GM23338 (cell line): ENCODE measurements at regions not wholly inside any gene's neighbourhood (a gene's known extent, or its start where the extent isn't known, plus 50 kb on each side); places are given as distances from the start of the nearest gene placed in this dataset.
A peak's percentile ranks its signal among the peaks of the same experiment; 100 is the strongest.

Experiments
- ATAC-seq: fragments of 200-7000 bp; cut with Tn5 transposase; 3 replicates; pipeline ENCODE4 v1.9.1; 2020
- DNase-seq: peaks from one replicate; pipeline ENCODE4 v3.0.0-alpha.2; 2015; ENCODE audit warnings: low spot score
- H2AFZ ChIP-seq: fragments of 200-600 bp; sonication (generic); 2 replicates; pipeline ENCODE4 v1.8.0; 2016; ENCODE audit warnings: antibody characterized with exemption, mild to moderate bottlenecking, moderate library complexity
- H3F3A ChIP-seq: fragments of 200-600 bp; sonication (generic); replicated peaks from 2 replicates; pipeline ENCODE4 v1.8.0; 2017; ENCODE audit warnings: antibody characterized with exemption, mixed run types, low read depth
- H3K27ac ChIP-seq: fragments of 200-600 bp; sonication (generic); 2 replicates; pipeline ENCODE4 v1.6.1; 2016; ENCODE audit warnings: low read depth
- H3K27me3 ChIP-seq: fragments of 200-600 bp; sonication (generic); 2 replicates; pipeline ENCODE4 v1.8.0; 2016; ENCODE audit warnings: mild to moderate bottlenecking, mixed run types, moderate library complexity; ENCODE audit not compliant: insufficient read depth
- H3K36me3 ChIP-seq: fragments of 200-600 bp; sonication (generic); 2 replicates; pipeline ENCODE4 v1.8.0; 2016; ENCODE audit warnings: mild to moderate bottlenecking; ENCODE audit not compliant: insufficient read depth
- H3K4me1 ChIP-seq: fragments of 200-600 bp; sonication (generic); 2 replicates; pipeline ENCODE4 v1.8.0; 2016; ENCODE audit warnings: mild to moderate bottlenecking, moderate library complexity; ENCODE audit not compliant: insufficient read depth
- H3K4me2 ChIP-seq: fragments of 200-600 bp; sonication (generic); 2 replicates; pipeline ENCODE4 v1.7.1; 2017; ENCODE audit warnings: mixed run types
- H3K4me3 ChIP-seq: fragments of 200-600 bp; sonication (generic); 2 replicates; pipeline ENCODE4 v1.6.1; 2016; ENCODE audit warnings: mixed run types
- H3K79me2 ChIP-seq: fragments of 200-600 bp; sonication (generic); replicated peaks from 2 replicates; pipeline ENCODE4 v1.8.0; 2017; ENCODE audit warnings: mild to moderate bottlenecking; ENCODE audit not compliant: insufficient read depth
- H3K9me2 ChIP-seq: fragments of 200-600 bp; sonication (generic); 2 replicates; pipeline ENCODE4 v1.8.0; 2017; ENCODE audit not compliant: insufficient read depth
- H4K20me1 ChIP-seq: fragments of 200-600 bp; sonication (generic); replicated peaks from 2 replicates; pipeline ENCODE4 v1.8.0; 2017; ENCODE audit warnings: mild to moderate bottlenecking; ENCODE audit not compliant: insufficient read depth
- H3K27ac Mint-ChIP-seq: 2 replicates; pipeline ENCODE4 v1.8.0; 2020; ENCODE audit warnings: inconsistent platforms, mild to moderate bottlenecking, moderate library complexity, mixed read lengths
- H3K27me3 Mint-ChIP-seq: 3 replicates; pipeline ENCODE4 v1.8.0; 2022; ENCODE audit warnings: low read depth, mild to moderate bottlenecking, moderate library complexity, mixed read lengths, inconsistent platforms; ENCODE audit not compliant: insufficient read depth, poor library complexity
- H3K36me3 Mint-ChIP-seq: 3 replicates; pipeline ENCODE4 v1.8.0; 2021; ENCODE audit warnings: low read depth, mild to moderate bottlenecking, inconsistent platforms, moderate library complexity, mixed read lengths
- H3K4me1 Mint-ChIP-seq: 3 replicates; pipeline ENCODE4 v1.8.0; 2020; ENCODE audit warnings: mild to moderate bottlenecking, inconsistent platforms, mixed read lengths
- H3K4me3 Mint-ChIP-seq: 3 replicates; pipeline ENCODE4 v1.8.0; 2021; ENCODE audit warnings: moderate library complexity, mild to moderate bottlenecking, inconsistent platforms, mixed read lengths
- H3K9me3 Mint-ChIP-seq: 3 replicates; pipeline ENCODE4 v1.8.0; 2020; ENCODE audit warnings: moderate library complexity, mild to moderate bottlenecking, inconsistent platforms, mixed read lengths
- CREB1 ChIP-seq: fragments of 250-450 bp; sonication (Bioruptor Pico); IDR thresholded peaks from 2 replicates; pipeline ENCODE4 v1.5.0; 2020; ENCODE audit warnings: low read depth, mild to moderate bottlenecking, moderate library complexity
- CTCF ChIP-seq, 2 experiments: fragments of 200-600 bp in 1 of 2; sonication (generic) in 1 of 2; conservative IDR thresholded peaks; 2 replicates each; pipeline versions ENCODE4 v1.5.1 to v1.6.1; 2016 to 2017; ENCODE audit warnings: antibody characterized with exemption in 2 of 2, low read depth in 2 of 2, mild to moderate bottlenecking in 2 of 2, moderate library complexity in 1 of 2
- EZH2 ChIP-seq: fragments of 200-600 bp; sonication (generic); IDR thresholded peaks from one replicate; pipeline ENCODE4 v1.8.0; 2017; ENCODE audit warnings: antibody characterized with exemption, mild to moderate bottlenecking, low read depth; ENCODE audit not compliant: unreplicated experiment
- JUNB ChIP-seq: IDR thresholded peaks from one replicate; pipeline ENCODE4 v1.6.1; 2016; ENCODE audit warnings: antibody characterized with exemption; ENCODE audit not compliant: unreplicated experiment
- NANOG ChIP-seq: IDR thresholded peaks from 2 replicates; pipeline ENCODE4 v1.6.1; 2016; ENCODE audit warnings: antibody characterized with exemption, borderline replicate concordance
- POLR2AphosphoS5 ChIP-seq: IDR thresholded peaks from 2 replicates; pipeline ENCODE4 v1.6.1; 2016; ENCODE audit warnings: antibody characterized with exemption, low read depth
- REST ChIP-seq: IDR thresholded peaks from one replicate; pipeline ENCODE4 v1.6.1; 2018; ENCODE audit warnings: antibody characterized with exemption; ENCODE audit not compliant: unreplicated experiment
- STAT1 ChIP-seq: IDR thresholded peaks from one replicate; pipeline ENCODE4 v1.6.1; 2016; ENCODE audit warnings: antibody characterized with exemption; ENCODE audit not compliant: unreplicated experiment
- ZNF114 ChIP-seq: fragments of 250-450 bp; sonication (Bioruptor Pico); IDR thresholded peaks from 2 replicates; pipeline ENCODE4 v1.5.0; 2020; ENCODE audit warnings: mild to moderate bottlenecking, moderate library complexity
- ZNF331 ChIP-seq: fragments of 250-450 bp; sonication (Bioruptor Pico); IDR thresholded peaks from 2 replicates; pipeline ENCODE4 v1.5.0; 2020; ENCODE audit warnings: low read depth, mild to moderate bottlenecking, moderate library complexity

DNA sequence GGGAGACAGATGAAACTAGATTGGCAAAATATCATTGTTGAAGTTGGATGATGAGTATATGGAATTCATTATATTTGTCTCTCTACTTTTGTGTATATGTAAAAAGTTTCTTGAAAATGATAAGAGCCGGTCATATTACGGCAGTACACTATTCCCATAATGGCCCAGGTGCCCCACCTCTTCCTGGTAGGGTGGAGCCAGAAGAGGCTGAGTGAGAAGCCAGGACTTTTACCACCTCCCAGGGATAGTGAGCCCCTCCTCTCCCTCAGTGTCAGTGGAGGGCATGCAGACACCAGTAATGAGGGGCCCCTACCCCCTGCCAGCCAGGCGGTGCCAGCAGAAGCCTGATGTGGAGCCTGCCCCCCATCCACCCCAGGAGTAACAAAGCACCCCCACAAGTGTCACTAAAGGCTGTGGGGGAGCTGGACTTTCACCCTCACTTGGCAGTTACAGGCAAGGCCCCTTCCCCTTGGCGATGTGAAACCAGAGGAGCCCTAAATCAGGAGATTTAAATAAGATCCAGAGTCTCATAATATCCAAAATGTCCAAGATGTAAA is 198.9 kb upstream of the RBBP8 start (continued):
- TF ChIP-seq CTCF (conservative IDR thresholded peaks at IDR 0.05; ENCODE audit: low read depth in 2 of 2): no peak

DNA sequence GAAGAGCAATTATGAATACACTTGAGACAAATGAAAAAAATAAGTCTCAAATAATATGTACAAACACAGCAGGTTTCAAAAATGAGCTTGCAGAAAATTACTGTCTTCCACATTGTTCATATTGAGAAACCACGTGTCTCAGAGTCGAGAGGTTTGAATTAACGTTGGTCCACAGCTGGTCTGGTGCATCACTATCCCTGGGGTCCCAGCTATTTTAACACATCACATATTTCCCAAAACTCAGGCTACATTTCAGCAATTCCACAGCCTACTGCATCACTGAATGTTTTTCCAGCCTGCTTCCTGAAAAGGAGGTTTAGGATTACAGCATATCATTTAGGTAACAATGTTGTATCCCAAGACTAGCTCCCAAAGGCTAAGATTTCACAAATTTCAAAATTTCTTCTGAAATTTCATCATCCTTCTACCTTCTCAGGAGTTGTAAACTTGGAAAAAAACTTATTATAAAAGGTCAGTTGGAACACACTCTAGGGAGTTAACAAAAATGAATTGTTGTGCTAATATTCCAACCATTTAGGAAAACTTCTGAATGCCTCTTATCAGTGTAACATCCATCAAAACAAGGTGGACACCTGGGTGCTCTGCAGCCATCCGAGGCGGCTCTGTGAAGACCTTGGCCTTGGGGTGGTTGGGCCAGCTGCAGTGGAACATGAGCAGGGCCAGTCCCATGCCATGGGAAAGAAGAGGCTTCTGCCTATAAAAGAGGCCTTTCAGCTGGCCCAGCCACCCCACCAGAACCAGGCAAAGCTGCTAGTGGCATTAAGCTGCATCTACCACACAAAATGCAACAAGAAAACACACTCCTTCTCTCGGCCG is 198.1 kb upstream of the RBBP8 start:
- no peak for DNase-seq
- H3K9me3 Mint-ChIP-seq: no peaks in the 10 kb centered on the region
- TF ChIP-seq POLR2AphosphoS5 (no peak), ZNF114 (CRISPR knock-in tag) (no peak), CREB1 (CRISPR knock-in tag) (no peak), ZNF331 (CRISPR knock-in tag) (no peak), STAT1 (no peak), CTCF (conservative IDR thresholded peaks at IDR 0.05; ENCODE audit: low read depth in 2 of 2) (no peak), EZH2 (no peak), REST (no peak), JUNB (no peak), NANOG (no peak)

More for the DNA sequence above, 198.1 kb upstream of the RBBP8 start:
- Histone ChIP-seq H4K20me1 (no peaks in the 10 kb centered on the region), H2AFZ (peak overlapping the region; percentile 2), H3F3A (no peaks in the 10 kb centered on the region), H3K4me1 (peaks cover 6% of the 10 kb centered on the region; the same call in 1 of the 2 replicates), H3K27me3 (no peaks in the 10 kb centered on the region), H3K9me2 (peaks cover 7% of the 10 kb centered on the region), H3K4me2 (no peak overlapping the region), H3K4me3 (no peak overlapping the region), H3K79me2 (no peaks in the 10 kb centered on the region), H3K27ac (no peak overlapping the region), H3K36me3 (no peaks in the 10 kb centered on the region)
- peaks cover 10% of the 10 kb centered on the region; the same call in 2 of the 3 replicates for H3K4me1 Mint-ChIP-seq
- no peaks in the 10 kb centered on the region for H3K36me3 Mint-ChIP-seq
- peaks cover 2% of the 10 kb centered on the region for H3K27me3 Mint-ChIP-seq
- ATAC-seq: peak; percentile 29; the same call in 1 of the 3 replicates
- no peak overlapping the region for H3K27ac Mint-ChIP-seq
- H3K4me3 Mint-ChIP-seq: no peak overlapping the region
